Stimulated activated naive CD8-positive, alpha-beta T cell treated with anti-CD3 and anti-CD28 coated beads, Interleukin-15, Interleukin-2, amounts not matched to agents 100 U/mL and 50 U/mL, for 24 hours (primary cell): ENCODE measurements at regions not wholly inside any gene's neighbourhood (a gene's known extent, or its start where the extent isn't known, plus 50 kb on each side); places are given as distances from the start of the nearest gene placed in this dataset.
"Not testable (repeated sequence)": the region's sequence is repeated elsewhere in the genome, so short reads cannot be mapped to it uniquely, and the experiment has no call there.

Experiments
- ATAC-seq: fragments of 150-1000 bp; cut with Tn5 transposase; one replicate; pipeline ENCODE4 v1.10.0; 2021
- DNase-seq: peaks from one replicate; pipeline ENCODE4 v3.0.0; 2021

- not testable (repeated sequence) for ATAC-seq, DNase-seq
Observed at GRCh38 chr15:24309700-24310099, 365.9 kb upstream of the NPAP1 start.

DNA sequence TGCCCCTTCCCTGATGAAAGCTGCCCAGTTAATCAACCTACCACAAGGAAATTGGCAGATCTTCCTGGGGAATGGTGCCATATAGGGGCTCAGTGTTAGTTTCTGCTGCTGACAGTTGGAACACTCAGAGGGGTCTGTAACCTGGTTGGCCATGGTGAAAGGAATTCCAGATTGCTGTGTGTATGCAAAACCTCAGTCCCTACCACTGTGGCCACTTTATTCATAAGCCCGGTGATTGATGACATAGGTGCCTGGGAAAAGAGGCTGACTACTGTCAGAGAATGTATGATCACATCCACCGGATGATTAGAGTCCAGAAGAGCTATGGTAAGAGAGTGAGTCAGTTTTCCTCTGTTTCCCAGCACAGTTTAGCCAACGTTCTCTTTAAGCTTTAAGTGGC, 363.9 kb upstream of the NPAP1 start:
- ATAC-seq, DNase-seq: not testable (repeated sequence)

- not testable (repeated sequence) for ATAC-seq, DNase-seq
Observed at GRCh38 chr15:24316326-24316725, 359.2 kb upstream of the NPAP1 start.

DNA sequence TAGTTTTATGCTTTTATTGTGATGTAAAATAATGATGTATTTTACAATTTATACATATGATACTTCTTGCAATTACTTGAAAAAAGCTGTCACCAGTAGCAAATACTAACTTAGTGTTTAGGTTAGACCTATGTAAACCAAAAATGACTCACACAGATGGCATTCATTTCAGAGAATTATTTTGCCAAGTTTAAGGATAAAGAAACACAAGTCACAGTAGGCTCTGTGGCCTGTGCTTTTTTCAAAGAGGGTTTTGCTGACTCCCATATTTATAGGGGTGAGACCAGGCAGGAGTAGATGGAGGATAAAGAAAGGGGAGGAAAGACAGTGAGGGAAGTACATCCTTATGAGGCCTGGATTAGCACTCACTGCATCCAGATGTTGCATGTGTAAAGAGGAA, 356.6 kb upstream of the NPAP1 start:
- ATAC-seq (no peak), DNase-seq (no peak)

GRCh38 chr15:24324096-24324495, 351.5 kb upstream of the NPAP1 start:
- ATAC-seq, DNase-seq: not testable (repeated sequence)

DNA sequence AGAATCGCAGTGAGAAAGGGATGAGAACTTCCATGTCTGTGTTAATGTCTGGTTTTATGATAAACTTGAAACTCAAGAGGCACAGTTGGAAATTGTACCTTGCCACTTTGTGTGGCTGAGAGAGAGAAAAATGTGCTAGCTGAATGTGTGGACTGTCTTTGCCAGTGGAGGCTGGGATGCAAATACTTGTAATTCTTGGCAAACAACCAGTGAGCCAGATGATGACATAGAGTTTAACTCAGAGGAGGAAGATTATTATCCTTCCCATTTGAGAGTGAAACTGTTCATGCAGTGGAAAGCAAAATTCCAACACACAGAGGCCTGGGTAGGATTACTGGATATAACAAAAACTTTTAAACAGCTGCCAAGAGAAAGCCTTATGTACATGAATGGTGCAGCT, 349.1 kb upstream of the NPAP1 start:
- not testable (repeated sequence) for ATAC-seq, DNase-seq

DNA sequence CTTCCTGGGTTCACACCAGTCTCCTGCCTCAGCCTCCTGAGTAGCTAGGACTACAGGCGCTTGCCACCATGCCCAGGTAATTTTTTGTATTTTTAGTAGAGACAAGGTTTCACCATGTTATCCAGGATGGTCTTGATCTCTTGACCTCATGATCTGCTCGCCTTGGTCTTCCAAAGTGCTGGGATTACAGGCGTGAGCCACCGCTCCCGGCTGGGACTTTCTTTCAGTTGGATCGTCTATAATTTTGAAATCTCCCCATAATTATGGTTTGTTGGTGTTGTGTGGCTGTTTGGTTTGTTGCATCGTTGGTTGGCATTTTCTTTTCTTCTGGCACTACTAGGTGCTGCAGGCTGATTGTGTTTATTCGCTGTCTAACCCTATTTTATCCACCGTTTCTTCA, 343.6 kb upstream of the NPAP1 start:
- ATAC-seq, DNase-seq: not testable (repeated sequence)

DNA sequence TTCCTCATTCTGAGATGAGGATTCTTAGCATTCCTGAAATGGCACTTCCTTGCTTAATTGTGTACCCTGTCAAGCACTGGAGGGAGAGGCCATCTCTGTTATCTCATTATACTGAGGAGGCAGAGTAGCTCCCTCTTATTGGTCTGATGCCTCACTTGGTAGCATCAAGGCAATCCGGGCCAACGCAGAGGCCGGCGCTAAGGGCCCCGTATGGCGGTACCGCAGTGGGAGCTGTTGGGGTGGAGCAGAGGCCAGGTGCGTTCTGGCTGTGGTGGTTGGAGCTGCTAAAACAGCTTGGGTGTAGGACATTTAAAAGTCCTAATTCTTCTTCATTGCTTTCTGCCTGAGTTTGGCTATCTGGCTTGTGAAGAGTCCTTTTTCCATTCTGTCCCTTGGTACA, 333.7 kb upstream of the NPAP1 start:
- DNase-seq, ATAC-seq: not testable (repeated sequence)

GRCh38 chr15:24352777-24353176, 322.8 kb upstream of the NPAP1 start:
- not testable (repeated sequence) for DNase-seq, ATAC-seq

- not testable (repeated sequence) for ATAC-seq, DNase-seq
Observed at GRCh38 chr15:24381103-24381502, 294.5 kb upstream of the NPAP1 start.

DNA sequence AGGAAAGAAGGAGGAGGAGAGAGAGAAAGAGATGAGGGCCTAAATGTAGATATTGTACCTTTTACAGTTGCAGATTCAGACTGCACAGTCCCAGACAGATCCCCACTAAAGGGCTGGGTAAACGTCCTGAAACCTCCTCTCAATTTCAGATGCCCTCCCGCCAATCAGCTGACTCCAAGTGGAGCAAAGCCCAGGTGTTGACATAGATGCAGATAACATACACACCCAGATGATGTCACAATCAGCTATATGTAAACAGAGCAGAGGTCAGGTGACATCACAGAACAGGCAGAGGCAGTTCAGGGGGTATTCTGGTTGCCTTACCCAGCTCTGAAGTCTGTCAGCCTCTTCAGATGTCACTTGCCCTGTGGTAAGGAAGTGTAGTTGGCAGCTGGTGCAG, 290.3 kb upstream of the NPAP1 start:
- not testable (repeated sequence) for ATAC-seq

DNA sequence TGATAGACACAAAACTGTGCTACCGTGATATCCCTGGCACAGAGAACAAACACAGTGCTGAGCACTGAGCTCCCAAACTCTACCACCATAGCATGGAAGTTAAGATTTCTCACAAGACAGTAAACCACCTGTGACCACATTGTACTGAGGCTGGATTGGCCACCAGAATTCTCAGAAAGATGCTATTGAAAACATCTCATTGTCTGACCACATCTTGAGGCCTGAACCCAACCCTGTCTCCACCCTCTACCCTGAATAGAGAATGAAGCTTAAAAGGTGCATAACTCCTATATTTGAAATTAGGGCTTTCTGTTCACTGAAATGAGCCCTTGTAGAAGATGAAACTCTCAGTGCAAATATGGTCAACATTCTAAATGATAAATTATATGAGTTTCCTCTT, 281.3 kb upstream of the NPAP1 start:
- DNase-seq (no peak), ATAC-seq (no peak)

More for the DNA sequence above, 290.3 kb upstream of the NPAP1 start:
- not testable (repeated sequence) for DNase-seq

- ATAC-seq, DNase-seq: not testable (repeated sequence)
Observed at GRCh38 chr15:24412649-24413048, 262.9 kb upstream of the NPAP1 start.

GRCh38 chr15:24426286-24427054, 249.1 kb upstream of the NPAP1 start:
- DNase-seq, ATAC-seq: not testable (repeated sequence)

- not testable (repeated sequence) for DNase-seq, ATAC-seq
Observed at GRCh38 chr15:24427055-24427400, 248.5 kb upstream of the NPAP1 start.

- DNase-seq, ATAC-seq: not testable (repeated sequence)
Observed at GRCh38 chr15:24435075-24435820, 240.3 kb upstream of the NPAP1 start.

DNA sequence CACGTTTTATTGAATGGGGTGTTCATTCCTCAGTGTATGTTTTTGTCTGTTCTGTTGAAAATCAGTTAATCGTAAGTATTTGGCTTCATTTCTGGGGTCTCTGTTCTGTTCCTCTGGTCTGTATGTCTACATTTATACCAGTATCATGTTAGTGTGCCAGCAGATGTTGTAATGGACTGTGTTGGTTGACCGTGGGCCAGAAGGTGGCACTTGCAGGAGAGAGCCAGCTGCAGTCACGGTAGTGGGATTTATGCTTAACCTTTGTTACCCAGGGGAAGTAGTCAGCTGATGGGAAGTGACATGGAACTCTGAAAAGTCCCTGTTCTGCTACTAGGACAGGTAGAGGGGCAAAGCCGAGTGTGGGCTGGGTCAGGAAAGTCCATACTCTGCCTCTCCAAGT, 238.3 kb upstream of the NPAP1 start:
- not testable (repeated sequence) for ATAC-seq

GRCh38 chr15:24437735-24438134, 237.8 kb upstream of the NPAP1 start:
- not testable (repeated sequence) for ATAC-seq, DNase-seq

More for the DNA sequence above, 238.3 kb upstream of the NPAP1 start:
- not testable (repeated sequence) for DNase-seq

DNA sequence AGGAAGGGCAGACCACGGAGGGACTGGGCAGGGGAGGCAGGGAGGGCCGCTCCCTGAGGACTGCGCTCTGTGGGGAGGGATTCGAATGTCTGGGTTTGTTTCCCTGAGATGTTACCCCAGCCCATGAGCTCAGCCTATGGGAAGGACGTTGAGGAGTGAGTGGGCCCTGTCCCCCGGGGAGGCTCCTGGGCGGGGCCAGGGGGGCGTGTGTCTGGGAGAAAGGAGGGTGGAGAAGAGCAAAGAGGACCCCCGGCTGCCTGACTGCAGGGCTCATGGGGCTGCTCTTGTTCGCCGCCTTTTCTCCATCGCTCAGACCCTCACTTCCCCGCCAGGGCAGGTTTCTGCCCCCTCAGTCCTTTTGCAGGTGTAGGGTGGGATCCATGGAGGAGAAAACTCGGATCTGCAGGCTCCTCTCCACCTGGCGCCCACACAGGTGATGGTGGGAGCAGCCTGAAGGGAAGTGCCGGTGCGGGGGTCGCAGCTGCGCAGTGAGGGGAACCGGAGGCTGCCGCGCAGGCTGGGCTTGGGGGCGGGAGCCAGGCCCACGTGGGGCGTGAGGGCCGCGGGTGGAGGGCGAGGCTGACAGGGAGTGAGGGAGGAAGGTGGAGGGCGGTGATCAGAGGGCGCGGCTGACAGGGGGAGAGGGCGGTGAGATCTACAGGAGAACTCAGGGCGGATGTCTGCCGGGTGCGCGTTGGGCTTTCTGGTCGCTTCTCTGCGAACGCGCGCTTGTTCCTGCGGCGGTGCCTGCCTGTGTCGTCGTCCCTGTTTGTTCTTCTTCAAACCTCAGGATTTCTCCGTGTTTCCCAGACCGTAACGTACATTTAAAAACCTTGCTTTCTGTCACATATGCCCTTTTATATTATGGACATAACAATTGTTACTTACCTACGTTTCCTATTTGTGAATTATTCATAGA, 198.2 kb upstream of the NPAP1 start:
- not testable (repeated sequence) for ATAC-seq, DNase-seq

DNA sequence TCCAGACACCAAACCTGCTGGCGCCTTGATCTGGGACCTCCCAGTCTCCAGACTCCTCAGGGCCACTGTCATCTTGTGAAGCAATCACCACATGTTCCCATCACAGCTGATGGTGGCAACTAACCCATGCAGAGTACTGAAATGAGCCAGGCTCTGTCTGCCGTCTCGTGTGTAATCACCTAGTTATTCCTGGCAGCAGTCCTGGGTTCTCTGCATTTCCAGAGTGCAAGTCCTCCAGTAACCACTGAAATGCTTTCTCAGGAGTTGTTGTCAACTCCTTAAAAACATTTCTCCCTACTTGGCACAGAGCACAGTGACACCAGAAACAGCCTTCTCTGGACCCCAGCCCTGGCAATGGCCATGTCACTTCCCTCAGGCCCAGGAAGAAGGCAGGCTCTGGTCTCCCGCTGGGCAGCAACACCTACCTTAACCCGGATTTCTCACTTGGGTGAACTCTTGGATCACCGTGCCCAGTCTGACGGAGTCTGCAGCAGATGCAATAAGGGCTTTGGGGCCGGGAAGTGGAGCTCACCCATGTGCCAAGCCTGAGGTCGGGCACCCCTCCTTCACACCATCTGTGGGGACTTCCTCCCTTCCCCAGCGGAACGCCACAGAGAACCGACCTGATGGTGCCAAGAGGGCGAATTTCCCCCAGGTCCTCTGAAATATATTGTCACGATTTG, 189.5 kb upstream of the NPAP1 start:
- not testable (repeated sequence) for ATAC-seq

More for the DNA sequence above, 189.5 kb upstream of the NPAP1 start:
- not testable (repeated sequence) for DNase-seq
